Ecto neural progenitor cell (in vitro differentiated cells): ENCODE measurements at regions not wholly inside any gene's neighbourhood (a gene's known extent, or its start where the extent isn't known, plus 50 kb on each side); places are given as distances from the start of the nearest gene placed in this dataset.
A peak's percentile ranks its signal among the peaks of the same experiment; 100 is the strongest.
"Not testable (repeated sequence)": the region's sequence is repeated elsewhere in the genome, so short reads cannot be mapped to it uniquely, and the experiment has no call there.

Experiments used
- DNase-seq: peaks from one replicate; pipeline ENCODE4 v3.0.0-alpha.2; 2018; ENCODE audit warnings: low spot score

DNA sequence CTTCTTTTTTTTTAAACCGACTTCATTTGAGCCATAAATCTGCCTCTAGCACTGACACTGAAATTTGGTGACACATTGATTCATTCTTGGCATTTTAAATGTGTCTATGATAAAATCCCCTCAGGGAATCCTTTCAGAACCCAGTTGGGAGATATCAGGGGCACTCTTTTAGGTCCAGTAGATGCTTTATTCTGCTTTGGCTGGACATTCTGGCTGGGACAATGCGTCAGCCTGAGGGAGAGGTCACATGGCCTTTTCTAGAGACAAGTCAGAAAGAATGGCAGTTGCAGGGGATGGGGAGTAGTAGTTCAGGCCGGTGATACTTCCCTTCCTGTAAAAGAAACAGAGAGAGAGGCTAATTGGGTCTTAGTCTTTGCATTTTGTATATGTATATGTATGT lies 63.1 kb downstream of the TRIM43 start:
- not testable (repeated sequence) for DNase-seq

DNA sequence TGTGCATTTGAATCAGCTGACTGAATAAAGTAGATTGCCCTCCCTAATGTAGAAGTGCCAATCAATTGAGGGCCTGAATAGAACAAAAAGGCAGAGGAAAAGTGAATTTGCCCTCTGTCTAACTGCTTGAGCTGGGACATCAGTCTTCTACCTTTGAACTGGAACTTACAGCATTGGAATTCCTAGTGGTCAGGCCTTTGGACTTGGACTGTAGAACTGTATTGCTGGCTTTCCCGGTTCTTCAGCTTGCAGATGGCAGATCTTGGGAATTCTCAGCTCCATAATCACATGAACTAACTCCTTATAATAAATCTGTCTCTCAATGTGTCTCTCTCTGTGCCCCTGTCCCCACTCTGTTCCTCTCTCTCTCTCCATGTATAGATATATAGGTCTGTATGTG lies 64.8 kb downstream of the TRIM43 start:
- DNase-seq: not testable (repeated sequence)

DNA sequence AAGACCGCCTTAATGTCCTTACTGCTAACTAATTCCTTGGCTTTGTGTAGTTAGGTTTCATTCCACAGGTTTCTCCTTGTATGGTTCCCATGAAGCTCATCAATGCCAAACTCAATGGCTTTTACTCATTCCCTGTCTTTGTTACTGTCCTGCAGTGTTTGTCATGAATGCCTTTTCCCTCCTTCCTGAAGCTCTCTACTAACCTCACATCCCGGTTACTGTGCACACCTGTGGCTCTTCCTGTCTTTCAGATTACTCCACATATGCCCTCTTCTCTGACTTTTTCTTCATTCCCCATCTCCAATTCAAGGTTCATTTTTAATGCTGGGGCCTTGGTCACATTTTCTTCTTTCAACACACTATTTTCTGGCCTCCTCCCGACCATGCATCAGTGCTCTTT lies 66.1 kb downstream of the TRIM43 start:
- not testable (repeated sequence) for DNase-seq

DNA sequence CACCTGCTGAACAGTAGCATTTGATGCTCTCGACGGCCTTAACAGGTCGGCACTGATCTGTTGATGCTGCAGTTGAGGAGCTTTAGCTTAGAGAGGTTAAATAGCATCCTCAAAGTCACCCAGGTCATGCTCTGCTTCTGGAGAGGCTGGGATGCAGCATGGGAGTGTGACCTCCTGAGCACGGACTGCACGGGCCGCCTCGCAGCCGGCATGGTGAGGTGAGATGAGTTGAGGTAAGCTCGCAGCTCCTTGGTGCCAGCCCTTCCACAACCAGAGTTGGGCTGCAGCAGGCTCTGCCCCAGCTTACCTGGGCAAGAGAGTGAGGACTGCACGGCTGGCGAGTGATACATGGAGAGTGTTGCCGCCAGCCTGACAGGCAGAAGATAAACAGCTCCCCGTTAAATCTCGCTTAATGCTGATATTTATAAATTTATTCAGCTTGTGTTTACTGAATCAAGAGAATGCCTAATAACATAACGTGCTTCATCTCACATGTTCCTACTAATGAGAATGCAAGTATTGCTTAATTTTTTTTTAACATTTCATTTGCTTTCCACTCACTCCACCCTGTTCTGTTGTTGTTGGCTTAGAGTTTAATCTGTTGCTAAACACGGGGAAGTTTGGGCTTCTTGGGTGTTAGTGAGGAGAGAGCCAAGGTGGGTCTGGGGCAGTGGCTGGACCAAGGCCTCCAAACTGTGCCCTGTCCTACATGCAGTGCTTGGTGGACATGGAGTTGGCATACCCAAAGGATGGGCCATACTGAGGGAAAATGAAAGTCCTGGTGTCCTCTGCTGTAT lies 69.2 kb downstream of the TRIM43 start:
- not testable (repeated sequence) for DNase-seq

DNA sequence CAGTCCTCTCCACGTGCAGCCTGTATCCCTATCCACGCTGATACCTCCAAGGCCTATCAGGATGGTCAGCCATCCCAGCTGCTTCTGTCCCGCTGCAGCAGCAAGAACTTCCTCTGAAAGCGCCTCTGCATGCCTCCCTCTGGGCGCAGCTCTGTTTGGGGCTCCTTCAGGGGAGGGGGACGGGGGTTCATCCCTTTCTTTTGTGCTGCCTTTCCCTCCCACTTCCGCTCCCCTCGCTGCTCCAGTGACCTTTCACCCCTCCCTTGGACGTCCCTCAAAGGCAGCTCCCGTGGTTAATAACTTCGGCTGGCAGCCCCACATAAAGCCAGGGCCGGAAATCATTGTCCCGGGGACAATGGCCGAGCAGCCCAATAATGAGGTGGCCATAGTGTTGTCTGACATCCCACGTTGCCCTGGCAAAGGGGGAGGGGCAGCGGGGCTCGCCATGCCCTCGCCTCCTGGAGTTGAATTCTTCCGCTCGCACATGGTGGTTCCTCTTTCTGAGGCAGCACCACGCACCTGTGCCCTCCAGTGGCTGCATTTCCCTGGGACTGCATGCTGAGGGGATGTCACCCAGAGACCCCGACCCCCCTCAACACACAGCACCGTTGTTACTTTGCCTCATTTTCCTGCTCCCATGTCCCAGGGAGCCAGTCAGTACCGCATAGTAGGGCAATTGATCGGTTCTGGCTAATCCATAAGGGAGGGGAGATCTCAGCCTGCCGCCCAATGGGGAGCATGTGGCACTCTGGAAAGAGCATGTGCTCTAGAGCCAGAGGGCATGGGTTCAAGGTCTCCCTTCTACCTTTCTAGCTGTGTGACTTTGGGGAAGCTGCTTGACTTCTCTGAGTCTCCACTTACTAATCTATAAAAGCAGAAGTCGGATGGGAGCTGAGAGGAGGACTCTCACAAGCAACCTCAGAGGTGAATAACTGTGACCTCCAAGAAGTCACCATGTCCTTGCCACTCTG lies 72.0 kb downstream of the TRIM43 start:
- DNase-seq: peak; percentile 56

DNA sequence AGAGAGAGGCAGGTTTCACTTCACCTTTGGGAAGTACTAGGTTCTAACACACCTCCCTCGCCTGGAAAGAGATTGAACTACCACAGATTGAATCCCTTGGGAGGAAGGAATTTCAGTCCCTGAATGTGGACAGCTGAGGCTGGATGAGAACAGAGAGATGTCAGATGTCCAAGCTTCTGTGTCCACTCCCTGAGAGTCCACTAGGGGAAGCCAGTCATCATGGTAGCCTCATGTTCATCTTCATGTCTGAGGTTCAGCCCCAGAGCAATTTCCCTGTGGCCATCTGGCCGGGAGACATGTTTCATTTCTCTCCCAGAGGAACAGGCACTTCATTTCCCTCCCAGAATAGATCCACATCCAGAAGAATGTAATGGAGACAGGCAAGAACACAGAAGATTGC lies 74.8 kb downstream of the TRIM43 start:
- not testable (repeated sequence) for DNase-seq

DNA sequence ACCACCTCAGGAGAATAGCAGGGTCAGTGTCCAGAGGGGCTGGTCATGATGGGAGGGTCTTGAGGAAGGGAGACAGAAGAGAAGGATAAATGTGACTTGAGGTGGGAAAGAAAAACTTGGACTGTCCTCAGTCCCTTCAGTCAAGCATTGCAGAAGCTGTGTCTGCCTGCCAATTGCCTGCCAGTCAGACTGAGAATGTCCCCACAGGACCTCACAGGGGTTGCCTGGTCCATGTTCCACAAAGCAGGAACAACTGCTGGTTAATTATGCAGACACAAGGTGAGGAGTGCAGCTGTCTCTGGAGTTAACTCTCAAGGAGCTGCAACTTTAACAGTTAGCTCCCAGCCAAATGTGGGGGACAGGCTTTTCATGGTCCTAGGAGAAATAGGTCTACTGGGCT lies 75.7 kb downstream of the TRIM43 start:
- DNase-seq: no peak

DNA sequence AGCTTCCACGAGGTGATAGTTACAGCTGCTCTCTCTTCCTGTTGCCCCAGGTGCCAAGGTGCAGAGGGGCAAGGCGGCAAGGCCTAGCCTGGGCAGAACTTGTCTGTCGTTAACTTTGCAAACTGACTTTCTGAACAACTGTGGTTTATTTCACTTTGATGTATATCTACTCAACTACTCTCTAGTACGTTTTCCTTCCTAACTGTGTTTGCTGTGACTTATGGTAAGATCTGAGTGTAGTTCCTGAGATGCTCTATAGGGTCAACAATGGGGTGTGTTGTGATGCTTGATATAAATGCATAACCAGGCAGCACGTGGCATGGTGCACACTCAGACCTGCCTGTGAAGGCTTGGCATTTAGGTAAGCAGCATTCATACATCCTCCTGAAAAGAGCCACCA lies 77.1 kb downstream of the TRIM43 start:
- DNase-seq: not testable (repeated sequence)

DNA sequence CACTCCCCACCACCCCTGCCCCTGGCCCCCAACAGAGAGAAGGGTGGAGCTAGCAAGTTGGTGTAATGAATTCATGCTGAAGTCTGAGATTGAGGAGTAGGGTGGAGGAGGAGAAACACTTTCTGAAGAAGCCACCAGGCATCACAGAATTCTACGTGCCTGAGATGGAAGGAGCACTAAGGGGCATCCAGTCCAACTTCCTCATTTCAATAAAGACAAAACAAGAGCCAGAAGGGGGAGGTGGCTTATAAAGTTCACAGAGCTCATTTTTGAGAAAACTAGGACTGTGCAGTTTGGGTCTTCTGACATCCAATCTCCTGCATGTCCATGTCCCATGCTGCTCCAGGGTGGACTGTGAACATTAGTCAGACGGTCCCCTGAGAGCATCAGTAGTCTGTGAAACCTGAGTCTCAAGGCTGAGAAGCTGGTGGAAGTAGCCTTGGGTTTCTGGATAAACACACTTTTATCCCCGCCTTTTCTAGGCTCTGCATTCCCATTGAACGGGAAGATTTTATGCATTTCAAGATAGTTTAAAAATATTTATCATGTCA lies 77.7 kb downstream of the TRIM43 start:
- no peak for DNase-seq

DNA sequence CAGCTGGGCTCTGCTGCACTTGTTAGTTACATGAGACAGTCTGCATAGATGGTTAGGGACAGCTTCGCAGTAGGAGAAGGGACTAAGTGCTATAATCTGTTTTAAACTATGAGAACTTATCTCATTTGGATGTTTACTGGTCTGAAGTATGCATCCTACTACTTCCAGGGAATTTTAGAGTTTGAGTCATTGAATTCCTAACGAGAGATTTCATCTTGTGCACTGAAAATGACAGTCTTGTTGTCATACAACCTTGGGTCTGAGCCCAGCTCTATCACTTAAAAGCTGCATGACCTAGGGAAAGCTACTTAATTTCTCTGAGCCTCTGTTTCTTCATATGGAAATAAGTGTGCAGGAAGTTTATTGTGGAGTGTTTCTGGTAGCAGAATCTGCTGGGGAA lies 78.4 kb downstream of the TRIM43 start:
- no peak for DNase-seq

DNA sequence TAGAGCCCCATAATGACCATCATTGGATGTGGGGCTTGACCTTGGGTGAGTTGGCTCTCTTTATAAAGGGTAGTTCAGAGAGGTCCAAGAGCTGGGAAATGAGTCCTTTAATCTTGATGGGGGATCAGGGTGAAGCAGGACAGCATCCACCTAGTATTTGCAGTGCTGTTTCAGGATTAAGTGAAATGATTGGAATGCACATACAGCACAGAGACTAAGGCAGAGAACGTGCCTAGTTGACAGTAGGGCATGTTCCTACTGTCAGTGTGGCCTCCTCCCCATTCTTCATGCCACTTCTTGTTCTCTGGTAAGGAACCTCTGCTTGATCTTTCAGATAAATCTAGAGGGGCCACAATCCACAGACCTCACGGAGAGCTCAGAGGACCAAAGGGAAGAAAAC lies 78.9 kb downstream of the TRIM43 start:
- DNase-seq: no peak

DNA sequence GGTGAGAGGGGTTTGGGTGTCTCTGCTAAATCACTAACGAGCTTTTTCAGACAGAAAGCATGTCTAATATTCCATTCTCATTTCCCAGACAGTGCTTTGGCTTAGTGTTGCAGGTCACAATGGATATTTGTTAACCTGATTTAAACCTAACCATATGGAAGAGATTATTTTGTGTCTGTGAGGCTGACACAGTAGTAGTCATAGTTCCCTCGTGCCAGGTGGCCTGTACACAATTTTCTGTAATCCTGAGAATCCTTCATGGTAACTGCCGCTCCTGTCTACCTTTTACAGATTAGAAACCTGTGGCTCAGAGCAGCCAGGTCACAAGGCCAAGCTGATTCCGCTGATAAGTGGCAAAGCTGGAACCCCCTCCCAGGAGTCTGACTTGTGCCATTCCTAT lies 79.4 kb downstream of the TRIM43 start:
- not testable (repeated sequence) for DNase-seq

DNA sequence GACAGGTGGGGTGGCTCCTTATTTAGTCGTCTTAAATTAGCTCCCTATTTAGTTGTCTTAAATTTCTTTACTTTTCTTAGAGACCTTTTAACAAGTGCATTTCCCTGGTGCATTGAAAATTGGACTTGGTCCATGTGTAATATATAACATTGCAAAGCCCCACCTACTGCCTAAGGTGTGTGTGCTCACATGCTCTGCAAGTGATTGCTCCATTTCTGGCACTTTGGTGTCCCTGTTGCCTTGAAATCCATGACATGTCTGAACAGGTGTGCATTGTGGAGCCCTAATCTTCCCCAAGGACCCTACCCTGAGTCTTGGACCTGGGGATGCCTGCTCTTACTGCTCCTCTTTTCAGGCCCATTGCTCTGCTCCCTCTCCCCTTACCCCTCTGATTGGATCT lies 80.2 kb downstream of the TRIM43 start:
- not testable (repeated sequence) for DNase-seq

DNA sequence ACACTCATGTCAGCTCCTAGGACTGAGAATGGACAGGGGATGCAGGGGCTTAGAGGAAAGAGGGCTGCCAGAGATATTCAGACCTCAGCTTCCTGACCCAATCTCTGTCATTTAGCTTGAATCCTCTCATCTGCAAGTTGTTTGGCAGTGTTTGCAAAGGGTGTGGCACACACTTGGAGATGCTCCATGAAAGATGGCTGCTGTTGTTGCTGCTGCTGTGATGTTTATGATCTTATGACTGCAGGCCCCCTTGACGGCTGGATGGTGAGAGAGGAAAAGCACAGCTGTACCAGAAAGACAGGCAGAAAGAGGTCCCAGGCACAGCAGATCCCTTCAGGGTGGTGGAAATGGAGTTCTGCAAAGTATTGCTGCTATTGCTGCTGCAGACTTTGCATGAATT lies 80.7 kb downstream of the TRIM43 start:
- DNase-seq: not testable (repeated sequence)

DNA sequence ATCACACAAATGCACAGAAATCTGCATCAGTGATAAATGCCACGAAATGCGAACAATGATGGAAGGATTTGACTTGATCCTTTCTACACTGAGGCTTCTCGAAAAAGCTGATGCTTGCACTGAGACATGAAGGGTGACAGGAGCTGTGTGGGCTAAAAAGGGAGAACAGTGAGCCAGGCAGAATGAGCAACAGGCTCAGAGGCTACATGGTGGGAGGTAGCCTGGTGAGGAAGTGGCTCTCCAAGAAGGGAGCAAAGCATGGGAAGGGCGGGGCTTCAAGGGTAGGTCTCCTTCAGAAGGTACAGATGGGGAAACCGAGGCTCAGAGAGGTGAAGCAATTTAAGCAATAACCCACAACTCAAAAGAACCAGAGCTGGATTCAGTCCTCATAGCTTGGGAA lies 82.4 kb downstream of the TRIM43 start:
- no peak for DNase-seq

DNA sequence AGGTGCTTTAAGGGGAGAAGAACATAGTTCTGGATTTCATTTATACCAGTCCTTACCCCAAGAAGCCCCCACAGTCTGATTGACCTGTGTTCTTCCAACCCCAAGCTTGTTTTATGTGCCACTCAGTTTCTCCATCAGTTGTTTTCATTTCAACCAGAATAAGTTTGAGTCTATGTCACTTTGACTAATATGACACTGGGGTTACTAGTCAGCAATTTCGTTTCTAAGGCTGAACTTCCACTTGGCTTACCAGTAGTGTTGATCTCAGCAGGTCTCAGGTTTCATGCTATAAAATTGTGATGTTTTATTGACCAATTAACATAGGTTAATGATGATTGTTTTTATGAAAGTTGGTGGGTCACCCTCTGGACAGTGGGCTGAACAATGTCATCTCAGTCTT lies 84.8 kb downstream of the TRIM43 start:
- DNase-seq: not testable (repeated sequence)

DNA sequence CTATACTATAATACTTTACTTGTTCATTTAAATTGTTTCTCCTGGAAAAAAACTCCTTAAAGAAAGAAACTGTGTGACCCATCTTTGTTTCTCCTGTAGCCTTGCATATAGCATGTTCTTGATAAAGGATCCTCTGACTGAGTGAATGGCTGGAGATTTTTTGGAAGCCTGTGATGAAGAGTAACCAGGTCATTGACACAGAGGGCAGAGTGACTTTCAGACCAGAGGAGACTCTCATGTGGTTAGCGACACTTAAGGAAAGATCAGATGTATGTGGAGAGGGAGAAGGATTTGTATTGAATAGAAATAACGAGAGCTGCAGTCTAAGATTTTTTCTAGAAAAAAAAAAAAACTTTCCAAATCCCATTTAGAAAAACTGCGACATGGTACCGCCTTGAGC lies 85.5 kb downstream of the TRIM43 start:
- no peak for DNase-seq

DNA sequence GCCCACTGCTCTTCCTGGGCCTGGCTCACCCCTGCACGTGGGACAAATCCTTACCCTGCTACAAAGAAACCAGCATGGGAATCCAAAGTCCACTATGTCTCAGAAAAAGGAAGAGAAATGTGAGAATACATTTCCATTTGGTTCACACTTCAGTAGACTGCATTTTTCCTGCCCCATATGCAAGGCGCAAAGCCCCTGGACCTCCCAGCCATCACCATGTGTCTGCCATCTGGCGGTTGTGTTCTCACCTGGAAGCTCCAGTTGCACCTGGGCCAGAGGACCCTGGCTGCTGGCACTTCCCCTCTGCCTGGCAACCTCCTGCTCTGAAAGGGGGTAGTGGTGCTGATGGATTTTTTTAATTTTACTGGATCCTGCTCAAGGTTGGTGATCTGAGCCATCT lies 86.0 kb downstream of the TRIM43 start:
- not testable (repeated sequence) for DNase-seq

DNA sequence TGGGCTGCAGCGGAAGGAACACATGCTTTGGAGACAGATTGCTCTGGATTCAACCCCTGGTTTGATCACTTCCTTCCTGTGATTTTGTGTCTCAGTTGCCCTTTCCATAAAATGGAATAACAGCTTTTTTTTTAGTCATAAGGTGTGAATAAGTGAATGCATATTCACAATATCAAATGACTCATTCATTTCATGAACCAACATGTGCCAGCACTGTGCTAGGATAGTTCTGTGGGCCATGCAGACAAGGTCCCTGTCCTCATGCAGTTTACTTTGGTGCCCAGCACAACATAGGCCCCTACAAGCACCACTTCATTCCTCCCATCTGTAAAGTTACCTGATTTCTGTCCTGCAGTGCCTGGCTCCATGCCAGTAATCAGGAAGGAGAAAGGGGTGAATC lies 89.4 kb downstream of the TRIM43 start:
- not testable (repeated sequence) for DNase-seq

DNA sequence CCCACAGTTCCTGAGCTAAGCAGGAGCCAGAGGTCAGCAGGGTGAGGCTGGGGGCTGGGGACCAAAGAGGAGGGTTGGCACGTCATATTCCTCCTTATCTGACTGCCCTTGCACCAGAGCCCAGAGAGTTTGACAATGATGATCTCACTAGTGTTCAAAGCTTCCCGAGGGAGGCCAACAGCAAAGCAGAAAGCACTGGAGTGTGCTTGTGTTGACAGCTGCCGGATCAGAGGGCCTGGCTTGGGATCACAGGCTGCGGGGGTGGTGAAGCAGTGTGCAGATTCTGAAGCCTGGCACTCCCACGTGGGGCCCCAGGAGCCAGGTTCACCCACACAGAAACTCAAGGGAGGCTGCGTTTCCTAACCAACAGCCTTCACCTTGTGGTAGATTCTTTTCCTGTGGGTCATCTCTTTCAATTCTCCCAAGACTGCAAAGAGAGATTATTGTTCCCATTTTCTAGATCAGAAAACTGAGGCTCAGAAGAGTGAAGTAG lies 89.8 kb downstream of the TRIM43 start:
- not testable (repeated sequence) for DNase-seq

DNA sequence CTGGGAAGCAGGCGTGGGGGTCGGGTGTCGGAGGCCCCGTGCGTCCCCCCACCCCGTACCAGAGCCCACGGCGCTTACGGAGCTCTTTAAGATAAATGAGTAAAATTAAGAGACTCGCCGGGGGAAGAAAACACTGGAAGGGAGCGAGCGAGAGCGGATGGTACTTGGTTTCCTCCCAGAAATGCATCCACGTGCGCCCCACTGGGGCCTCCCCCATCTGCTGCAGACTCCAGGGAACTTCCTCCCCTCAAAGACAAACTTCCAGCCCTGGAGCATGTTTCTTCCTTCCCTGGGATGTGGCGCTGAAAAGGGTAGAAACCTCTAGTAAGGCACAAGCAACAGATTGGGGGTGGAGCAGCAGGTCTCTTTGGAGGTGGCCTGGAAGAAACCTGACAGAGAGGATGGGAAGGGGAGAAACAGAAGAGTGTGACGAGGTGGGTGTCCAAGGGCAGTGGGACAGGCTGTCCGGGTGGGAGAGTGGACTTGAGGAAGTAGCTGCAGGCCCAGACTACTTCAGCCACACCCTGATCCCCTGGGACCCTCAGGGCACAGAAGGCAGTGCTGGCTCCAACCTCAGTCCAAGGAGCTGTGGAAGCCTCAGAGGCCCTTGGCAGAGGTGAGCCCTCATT lies 91.2 kb downstream of the TRIM43 start:
- not testable (repeated sequence) for DNase-seq

DNA sequence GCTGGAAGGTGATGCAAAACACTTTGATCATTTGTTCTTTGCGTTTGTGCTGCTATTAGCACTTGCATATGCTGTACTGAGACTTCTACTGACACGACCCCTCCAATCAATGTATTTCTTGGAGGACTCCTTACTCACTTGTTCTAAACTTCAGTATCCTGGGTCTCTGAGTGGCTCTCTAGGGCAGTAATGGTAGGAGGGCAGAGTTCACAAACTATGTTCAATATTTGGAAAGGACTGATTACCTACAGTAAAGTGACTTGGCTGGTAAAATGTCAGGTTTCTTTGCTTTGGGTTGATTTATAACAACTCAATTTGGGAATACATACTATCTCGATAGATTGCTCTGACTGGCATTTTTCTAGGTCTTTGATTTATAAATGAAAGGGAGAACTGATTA lies 93.7 kb downstream of the TRIM43 start:
- DNase-seq: no peak
